ENCODE measurements at regions not wholly inside any gene's neighbourhood (a gene's known extent, or its start where the extent isn't known, plus 50 kb on each side); places are given as distances from the start of the nearest gene placed in this dataset.
"Not testable (repeated sequence)": the region's sequence is repeated elsewhere in the genome, so short reads cannot be mapped to it uniquely, and the experiment has no call there.

GRCh38 chr7:80018941-80019808 lies 115.5 kb upstream of the GNAI1 start:
- peak; percentile 82 for DNase-seq (ENCODE audit: low spot score)

- DNase-seq (ENCODE audit: low spot score): no peak
These were observed 117.4 kb upstream of the GNAI1 start for GRCh38 chr7:80017101-80017698.

GRCh38 chr7:80014511-80014910 lies 120.1 kb upstream of the GNAI1 start:
- DNase-seq (ENCODE audit: low spot score): no peak

- DNase-seq (ENCODE audit: low spot score): no peak
These were observed 126.6 kb upstream of the GNAI1 start for GRCh38 chr7:80008039-80008438.

- DNase-seq (ENCODE audit: low spot score): no peak
These were observed 131.8 kb upstream of the GNAI1 start for GRCh38 chr7:80002865-80003264.

GRCh38 chr7:79998363-79998762 lies 136.3 kb upstream of the GNAI1 start:
- no peak for DNase-seq (ENCODE audit: low spot score)

GRCh38 chr7:79997345-79997744 lies 137.3 kb upstream of the GNAI1 start:
- no peak for DNase-seq (ENCODE audit: low spot score)

GRCh38 chr7:79995741-79996140 lies 138.9 kb upstream of the GNAI1 start:
- DNase-seq (ENCODE audit: low spot score): not testable (repeated sequence)

- DNase-seq (ENCODE audit: low spot score): no peak
These were observed 146.0 kb upstream of the GNAI1 start for GRCh38 chr7:79988653-79989052.

- DNase-seq (ENCODE audit: low spot score): no peak
These were observed 150.4 kb upstream of the GNAI1 start for GRCh38 chr7:79984210-79984609.

GRCh38 chr7:79982141-79982770 lies 152.4 kb upstream of the GNAI1 start:
- no peak for DNase-seq (ENCODE audit: low spot score)

- DNase-seq (ENCODE audit: low spot score): no peak
These were observed 154.3 kb upstream of the GNAI1 start for GRCh38 chr7:79980376-79980775.

- DNase-seq (ENCODE audit: low spot score): no peak
These were observed 155.2 kb upstream of the GNAI1 start for GRCh38 chr7:79979437-79979836.

GRCh38 chr7:79977481-79977880 lies 157.2 kb upstream of the GNAI1 start:
- no peak for DNase-seq (ENCODE audit: low spot score)

- not testable (repeated sequence) for DNase-seq (ENCODE audit: low spot score)
These were observed 158.0 kb upstream of the GNAI1 start for GRCh38 chr7:79976711-79977020.

- DNase-seq (ENCODE audit: low spot score): not testable (repeated sequence)
These were observed 158.5 kb upstream of the GNAI1 start for GRCh38 chr7:79975986-79976710.

GRCh38 chr7:79973455-79973854 lies 161.2 kb upstream of the GNAI1 start:
- DNase-seq (ENCODE audit: low spot score): no peak

GRCh38 chr7:79971058-79971457 lies 163.6 kb upstream of the GNAI1 start:
- peak; percentile 87 for DNase-seq (ENCODE audit: low spot score)

- peak; percentile 83 for DNase-seq (ENCODE audit: low spot score)
These were observed 165.7 kb upstream of the GNAI1 start for GRCh38 chr7:79968894-79969293.

- no peak for DNase-seq (ENCODE audit: low spot score)
These were observed 166.5 kb upstream of the GNAI1 start for GRCh38 chr7:79968077-79968648.

- no peak for DNase-seq (ENCODE audit: low spot score)
These were observed 168.7 kb upstream of the GNAI1 start for GRCh38 chr7:79965946-79966345.

- DNase-seq (ENCODE audit: low spot score): no peak
These were observed 170.2 kb upstream of the GNAI1 start for GRCh38 chr7:79964463-79964862.

All from SK-N-DZ (cell line).